ENCODE measurements at regions not wholly inside any gene's neighbourhood (a gene's known extent, or its start where the extent isn't known, plus 50 kb on each side); places are given as distances from the start of the nearest gene placed in this dataset.

DNA sequence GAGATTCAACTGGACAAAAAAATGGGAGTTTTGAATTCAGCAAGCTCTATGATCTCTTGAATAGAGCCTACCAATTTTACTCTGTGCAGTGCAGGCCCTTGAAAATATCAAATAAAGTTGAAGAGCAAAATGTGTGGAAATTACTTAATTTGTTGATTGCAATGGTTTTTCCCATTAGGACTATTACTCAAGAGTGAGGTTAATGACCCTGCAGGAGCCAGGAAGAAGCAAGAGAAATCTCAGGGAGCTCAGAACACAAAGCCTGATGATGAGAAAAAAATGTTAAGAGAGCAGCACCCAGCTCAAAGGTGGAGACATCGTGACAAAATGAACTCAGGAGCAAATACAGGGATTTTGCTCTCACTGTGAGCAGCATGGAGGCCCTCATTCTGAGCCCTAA is 337.6 kb upstream of the TRIB2 start:
- Histone ChIP-seq H3K4me1 (replicated peaks) (no peaks in the 10 kb centered on the region), H3K9me3 (replicated peaks) (no peaks in the 10 kb centered on the region), H3K27me3 (replicated peaks) (no peaks in the 10 kb centered on the region), H3K27ac (no peak overlapping the region), H3K36me3 (no peaks in the 10 kb centered on the region), H3K4me3 (no peak overlapping the region)
- DNase-seq (ENCODE audit: low read depth in 1 of 2, low spot score in 2 of 2) = no peak

DNA sequence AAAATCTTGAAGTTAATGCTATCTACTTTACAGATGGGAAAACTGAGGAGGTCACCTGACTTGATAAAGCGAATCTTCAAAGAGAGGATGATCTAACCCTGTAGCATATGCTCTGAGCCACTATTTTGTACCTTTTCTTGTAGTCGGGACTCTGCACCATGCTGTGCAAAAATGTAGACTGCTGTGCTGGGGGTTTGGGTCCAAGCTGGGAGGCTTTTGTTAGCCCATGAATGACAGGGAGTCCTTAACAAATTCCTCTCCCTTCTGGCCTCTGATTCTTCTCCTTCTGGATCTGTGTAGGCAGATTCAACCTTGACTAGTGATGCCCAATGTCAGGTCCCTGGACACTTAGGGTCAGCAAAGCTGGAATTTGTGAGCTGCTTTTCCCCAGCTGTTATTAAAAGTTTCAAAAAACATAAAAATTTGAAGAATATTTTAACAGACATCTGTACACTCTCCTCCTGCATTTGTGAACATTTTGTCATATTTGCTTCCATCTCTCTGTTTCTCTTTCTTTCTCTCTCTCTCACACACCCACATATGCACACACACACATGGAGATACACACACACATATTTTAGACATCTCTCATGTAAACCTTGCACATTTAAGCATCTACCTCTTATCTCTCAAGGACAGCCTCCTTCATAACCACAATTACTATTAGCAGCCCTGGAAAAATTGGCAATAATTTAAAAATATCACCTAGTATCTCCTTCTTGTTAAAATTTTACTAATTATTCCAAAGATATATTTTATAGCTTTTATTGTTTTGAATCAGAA is 335.0 kb upstream of the TRIB2 start:
- Histone ChIP-seq H3K4me1 (replicated peaks) (no peaks in the 10 kb centered on the region), H3K9me3 (replicated peaks) (no peaks in the 10 kb centered on the region), H3K27me3 (replicated peaks) (no peaks in the 10 kb centered on the region), H3K4me3 (no peak overlapping the region), H3K27ac (no peak overlapping the region), H3K36me3 (no peaks in the 10 kb centered on the region)
- DNase-seq (ENCODE audit: low read depth in 1 of 2, low spot score in 2 of 2) = no peak

DNA sequence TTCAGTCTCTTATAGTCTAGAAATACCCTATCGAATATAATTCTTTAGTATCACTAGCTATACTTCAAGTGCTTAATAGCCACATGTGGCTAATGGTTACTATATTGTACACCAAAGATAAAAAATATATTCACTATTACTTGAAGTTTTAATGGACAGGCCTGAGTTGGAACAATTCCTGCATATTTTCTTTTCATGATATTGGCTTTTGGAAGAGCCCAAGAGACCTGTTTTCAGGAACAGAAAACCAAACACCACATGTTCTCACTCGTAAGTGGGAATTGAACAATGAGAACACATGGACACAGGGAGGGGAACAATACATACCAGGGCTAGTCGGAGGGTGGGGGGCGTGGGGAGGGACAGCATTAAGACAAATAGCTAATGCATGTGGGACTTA is 334.4 kb upstream of the TRIB2 start:
- H3K27ac ChIP-seq = no peak overlapping the region

DNA sequence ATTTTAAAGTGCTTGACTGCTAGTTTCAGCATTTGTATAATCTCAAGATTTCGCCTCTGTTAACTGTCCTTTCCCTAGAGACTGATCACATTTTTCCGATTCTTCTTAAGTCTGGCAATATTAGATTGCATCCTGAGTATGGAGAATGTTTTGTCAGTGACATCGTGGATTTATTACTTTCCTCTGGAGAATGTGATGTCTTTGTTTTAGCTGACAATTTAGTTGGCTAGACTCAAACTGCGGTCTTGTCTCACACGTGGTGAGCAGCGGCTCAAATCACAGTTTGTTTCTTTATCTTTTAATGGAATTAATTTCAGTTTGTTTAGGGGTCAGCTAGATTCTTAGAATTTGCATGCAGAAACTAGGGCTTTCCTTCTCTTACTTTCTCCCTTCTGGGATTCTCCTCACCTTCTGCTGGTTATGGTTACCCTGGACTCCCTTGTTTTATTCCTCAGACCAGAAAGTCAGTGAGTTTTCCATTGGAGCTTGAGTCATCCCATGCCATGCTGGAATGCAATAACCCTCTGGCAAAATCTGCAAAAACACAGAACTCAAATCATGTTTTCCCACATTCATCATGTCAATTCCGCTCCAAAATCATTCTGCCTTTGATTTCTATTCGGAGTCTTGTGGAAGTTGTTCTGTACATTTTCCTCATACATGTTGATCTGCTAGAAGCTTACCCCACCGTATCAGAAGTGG is 327.2 kb upstream of the TRIB2 start:
- H3K36me3 ChIP-seq = no peaks in the 10 kb centered on the region
- H3K27ac ChIP-seq = no peak overlapping the region
- no peak for DNase-seq (ENCODE audit: low read depth in 1 of 2, low spot score in 2 of 2)
- no peak overlapping the region for H3K4me3 ChIP-seq
- H3K27me3 ChIP-seq (replicated peaks) = no peaks in the 10 kb centered on the region
- no peaks in the 10 kb centered on the region for H3K4me1 ChIP-seq (replicated peaks)
- no peaks in the 10 kb centered on the region for H3K9me3 ChIP-seq (replicated peaks)

More for the DNA sequence above, 334.4 kb upstream of the TRIB2 start:
- Histone ChIP-seq H3K4me3 (no peak overlapping the region), H3K36me3 (no peaks in the 10 kb centered on the region), H3K9me3 (replicated peaks) (no peaks in the 10 kb centered on the region), H3K27me3 (replicated peaks) (no peaks in the 10 kb centered on the region), H3K4me1 (replicated peaks) (no peaks in the 10 kb centered on the region)
- DNase-seq (ENCODE audit: low read depth in 1 of 2, low spot score in 2 of 2) = no peak

DNA sequence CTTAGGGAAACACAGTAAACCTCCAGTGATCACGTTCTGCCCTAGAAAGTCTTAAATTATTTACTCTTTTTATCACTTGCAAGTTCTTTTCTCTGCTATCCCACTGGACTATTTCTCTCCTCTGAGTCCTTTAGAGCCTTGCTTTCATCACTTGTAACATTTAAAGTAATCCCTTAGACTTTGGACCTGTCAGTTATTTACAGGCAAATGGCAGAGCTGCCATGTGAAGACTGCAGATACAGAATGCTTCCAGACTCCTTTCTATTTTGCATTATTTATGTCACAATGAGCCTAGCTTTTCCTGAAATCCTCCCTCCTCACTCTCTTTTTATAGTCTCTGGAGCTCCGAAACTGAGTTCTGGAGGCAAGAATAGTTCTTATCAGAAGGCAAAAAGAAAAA is 325.6 kb upstream of the TRIB2 start:
- DNase-seq (ENCODE audit: low read depth in 1 of 2, low spot score in 2 of 2) = no peak
- Histone ChIP-seq H3K4me3 (no peak overlapping the region), H3K36me3 (no peaks in the 10 kb centered on the region), H3K27me3 (replicated peaks) (no peaks in the 10 kb centered on the region), H3K27ac (no peak overlapping the region), H3K4me1 (replicated peaks) (no peaks in the 10 kb centered on the region), H3K9me3 (replicated peaks) (no peaks in the 10 kb centered on the region)

DNA sequence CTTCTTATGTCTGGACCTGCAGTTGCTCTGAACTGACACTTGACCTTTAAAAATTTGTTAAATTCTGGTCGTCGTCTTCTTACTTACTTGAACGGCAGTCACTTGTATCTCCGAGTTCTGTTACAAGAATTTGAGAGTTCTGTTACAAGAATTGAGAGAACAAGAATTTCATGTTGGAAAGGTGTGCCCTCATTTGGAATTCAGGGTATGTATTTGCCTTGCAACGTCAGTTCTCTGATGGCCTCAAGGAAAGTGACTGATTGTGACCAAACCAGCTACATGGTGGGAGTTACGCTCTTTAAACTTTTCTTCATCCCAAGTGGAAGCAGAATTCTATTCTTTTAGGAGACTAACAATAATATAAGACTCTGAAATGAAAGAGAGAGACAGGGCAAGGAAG is 320.0 kb upstream of the TRIB2 start:
- Histone ChIP-seq H3K4me3 (no peak overlapping the region), H3K27ac (no peak overlapping the region), H3K27me3 (replicated peaks) (no peaks in the 10 kb centered on the region), H3K4me1 (replicated peaks) (no peaks in the 10 kb centered on the region), H3K9me3 (replicated peaks) (no peaks in the 10 kb centered on the region), H3K36me3 (no peaks in the 10 kb centered on the region)
- no peak for DNase-seq (ENCODE audit: low read depth in 1 of 2, low spot score in 2 of 2)

DNA sequence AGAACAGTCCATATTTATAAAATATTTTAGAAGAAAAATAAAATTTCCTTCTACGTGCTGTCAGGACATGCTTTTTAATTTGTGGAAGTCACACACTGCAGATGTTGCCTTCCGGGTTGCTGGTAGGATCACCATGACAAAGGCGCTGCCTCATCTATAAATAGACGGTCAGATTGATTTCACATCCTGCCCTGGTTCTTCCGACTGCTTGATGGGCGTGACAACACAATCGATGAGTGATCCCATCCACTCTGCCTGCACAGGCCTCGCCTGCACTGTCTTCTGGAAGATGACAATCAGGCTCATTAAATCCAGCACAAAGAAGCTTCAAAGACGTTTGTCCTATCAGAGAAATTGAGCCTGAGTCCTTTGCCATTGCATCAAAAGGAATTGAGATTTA is 318.9 kb upstream of the TRIB2 start:
- Histone ChIP-seq H3K36me3 (no peaks in the 10 kb centered on the region), H3K27me3 (replicated peaks) (no peaks in the 10 kb centered on the region), H3K4me3 (no peak overlapping the region), H3K27ac (no peak overlapping the region), H3K9me3 (replicated peaks) (peaks cover 1% of the 10 kb centered on the region), H3K4me1 (replicated peaks) (no peaks in the 10 kb centered on the region)
- no peak for DNase-seq (ENCODE audit: low read depth in 1 of 2, low spot score in 2 of 2)

DNA sequence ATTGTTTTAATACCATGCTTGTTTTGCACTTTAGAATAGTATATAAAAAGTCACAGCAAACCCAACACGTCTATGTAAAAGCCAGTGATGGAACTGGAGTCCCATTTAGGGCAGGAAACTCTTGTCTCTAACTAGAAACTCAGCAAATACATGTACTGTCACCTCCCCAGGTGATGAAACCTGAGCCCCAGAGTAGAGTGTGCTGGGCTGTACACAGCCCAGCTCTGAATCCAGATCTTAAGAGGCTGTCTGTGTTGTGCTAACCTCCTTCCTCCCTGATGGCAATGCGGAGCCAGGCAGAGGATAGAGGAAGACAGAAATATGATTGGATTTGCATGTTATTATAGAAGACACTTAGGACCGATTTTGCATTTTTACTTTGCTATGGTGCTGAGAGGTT is 317.5 kb upstream of the TRIB2 start:
- H3K9me3 ChIP-seq (replicated peaks) = peaks cover 6% of the 10 kb centered on the region
- no peaks in the 10 kb centered on the region for H3K27me3 ChIP-seq (replicated peaks)
- H3K36me3 ChIP-seq = no peaks in the 10 kb centered on the region
- no peak for DNase-seq (ENCODE audit: low read depth in 1 of 2, low spot score in 2 of 2)
- H3K4me3 ChIP-seq = no peak overlapping the region
- H3K27ac ChIP-seq = no peak overlapping the region
- H3K4me1 ChIP-seq (replicated peaks) = no peaks in the 10 kb centered on the region

DNA sequence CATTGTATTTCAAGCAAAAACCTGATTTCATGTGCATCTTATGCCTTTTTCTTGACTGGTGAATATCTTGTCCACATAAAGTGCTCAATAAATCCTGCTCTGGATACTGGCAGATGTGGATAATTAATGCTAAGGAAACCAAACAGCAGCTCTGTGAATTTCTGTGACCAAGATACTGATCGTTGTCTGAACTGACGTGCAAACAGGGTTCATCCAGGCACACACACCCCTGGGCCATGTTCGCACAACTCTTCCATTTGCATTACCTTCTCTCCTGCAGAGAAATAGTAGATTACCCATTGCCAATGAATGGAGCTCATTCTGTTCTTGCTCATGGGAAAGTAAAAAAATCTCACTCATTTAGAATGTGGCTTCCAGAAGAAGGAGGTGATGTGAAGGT is 316.2 kb upstream of the TRIB2 start:
- no peaks in the 10 kb centered on the region for H3K27me3 ChIP-seq (replicated peaks)

DNA sequence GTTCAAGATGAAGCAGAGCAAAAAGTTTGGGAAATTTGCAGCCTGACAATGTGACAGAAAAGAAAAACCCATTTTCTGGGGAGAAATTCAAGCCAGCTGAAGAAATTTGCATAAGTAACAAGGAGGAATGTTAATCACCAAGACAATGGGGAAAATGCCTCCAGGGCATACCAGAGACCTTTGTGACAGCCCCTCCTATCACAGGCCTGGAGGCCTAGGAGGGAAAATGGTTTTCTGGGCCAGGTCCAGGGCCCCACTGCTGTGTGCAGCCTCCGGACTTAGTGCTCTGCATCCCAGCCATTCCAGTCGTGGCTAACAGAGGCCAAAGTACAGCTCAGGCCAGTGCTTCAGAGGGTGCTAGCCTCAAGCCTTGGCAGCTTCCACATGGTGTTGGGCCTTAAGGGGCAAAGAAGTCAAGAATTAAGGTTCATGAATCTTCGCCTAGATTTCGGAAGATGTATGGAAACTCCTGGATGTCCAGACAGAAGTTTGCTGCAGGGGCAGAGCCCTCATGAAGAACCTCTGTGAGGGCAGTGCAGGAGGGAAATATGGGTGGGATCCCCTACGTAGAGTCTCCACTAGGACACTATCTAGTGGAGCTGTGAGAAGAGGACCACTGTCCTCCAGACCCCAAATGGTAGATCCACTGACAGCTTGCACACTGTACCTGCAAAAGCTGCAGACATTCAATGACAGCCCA is 314.1 kb upstream of the TRIB2 start:
- no peak for DNase-seq (ENCODE audit: low read depth in 1 of 2, low spot score in 2 of 2)
- Histone ChIP-seq H3K27me3 (replicated peaks) (no peaks in the 10 kb centered on the region), H3K36me3 (no peaks in the 10 kb centered on the region), H3K4me1 (replicated peaks) (no peaks in the 10 kb centered on the region), H3K27ac (no peak overlapping the region), H3K9me3 (replicated peaks) (peaks cover 6% of the 10 kb centered on the region), H3K4me3 (no peak overlapping the region)

More for the DNA sequence above, 316.2 kb upstream of the TRIB2 start:
- H3K27ac ChIP-seq = no peak overlapping the region
- H3K36me3 ChIP-seq = no peaks in the 10 kb centered on the region
- peaks cover 6% of the 10 kb centered on the region for H3K9me3 ChIP-seq (replicated peaks)
- no peak overlapping the region for H3K4me3 ChIP-seq
- H3K4me1 ChIP-seq (replicated peaks) = no peaks in the 10 kb centered on the region
- DNase-seq (ENCODE audit: low read depth in 1 of 2, low spot score in 2 of 2) = no peak

DNA sequence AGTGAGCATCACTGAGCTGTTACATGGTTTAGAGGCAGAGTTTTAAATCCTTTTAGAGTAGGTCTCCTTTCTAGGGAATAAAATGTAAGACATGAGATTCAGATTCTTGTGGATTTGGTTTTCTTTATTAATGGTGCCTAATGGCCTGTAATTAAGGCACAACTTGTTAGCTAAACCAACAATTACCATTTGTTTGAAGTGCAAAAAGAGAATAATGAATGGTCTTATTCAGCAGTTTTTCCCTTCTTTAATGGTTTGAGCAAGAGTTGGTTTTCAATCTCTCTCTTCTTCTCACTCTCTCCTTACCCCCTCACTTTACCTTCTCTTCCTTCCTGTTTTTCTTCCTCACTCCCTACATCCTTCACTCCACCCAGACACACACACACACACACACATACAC is 312.2 kb upstream of the TRIB2 start:
- Histone ChIP-seq H3K4me1 (replicated peaks) (no peaks in the 10 kb centered on the region), H3K4me3 (no peak overlapping the region), H3K36me3 (no peaks in the 10 kb centered on the region), H3K9me3 (replicated peaks) (peaks cover 6% of the 10 kb centered on the region), H3K27ac (no peak overlapping the region), H3K27me3 (replicated peaks) (no peaks in the 10 kb centered on the region)
- no peak for DNase-seq (ENCODE audit: low read depth in 1 of 2, low spot score in 2 of 2)

DNA sequence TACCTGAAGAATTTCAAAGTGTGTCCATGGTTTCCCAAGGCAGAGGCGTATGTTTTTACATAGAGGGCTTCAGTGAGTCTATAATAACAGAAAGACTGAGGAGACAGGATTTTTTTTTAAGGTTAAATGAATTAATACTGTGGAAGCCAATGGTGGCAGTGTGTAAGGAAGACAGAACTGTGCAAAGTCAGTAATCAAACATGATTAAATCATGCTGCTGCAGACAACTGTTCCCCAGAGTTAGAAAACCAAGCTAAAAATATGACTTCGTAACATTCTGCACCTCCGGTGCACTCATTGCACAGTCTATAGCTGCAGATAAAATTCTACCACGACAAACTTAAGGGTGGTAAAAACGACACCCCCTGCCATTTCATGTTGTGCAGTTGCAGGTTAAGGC is 309.6 kb upstream of the TRIB2 start:
- H3K27ac ChIP-seq = no peak overlapping the region
- peaks cover 2% of the 10 kb centered on the region for H3K4me1 ChIP-seq (replicated peaks)
- H3K36me3 ChIP-seq = no peaks in the 10 kb centered on the region
- no peak overlapping the region for H3K4me3 ChIP-seq
- no peak for DNase-seq (ENCODE audit: low read depth in 1 of 2, low spot score in 2 of 2)
- H3K9me3 ChIP-seq (replicated peaks) = peaks cover 6% of the 10 kb centered on the region
- H3K27me3 ChIP-seq (replicated peaks) = no peaks in the 10 kb centered on the region

DNA sequence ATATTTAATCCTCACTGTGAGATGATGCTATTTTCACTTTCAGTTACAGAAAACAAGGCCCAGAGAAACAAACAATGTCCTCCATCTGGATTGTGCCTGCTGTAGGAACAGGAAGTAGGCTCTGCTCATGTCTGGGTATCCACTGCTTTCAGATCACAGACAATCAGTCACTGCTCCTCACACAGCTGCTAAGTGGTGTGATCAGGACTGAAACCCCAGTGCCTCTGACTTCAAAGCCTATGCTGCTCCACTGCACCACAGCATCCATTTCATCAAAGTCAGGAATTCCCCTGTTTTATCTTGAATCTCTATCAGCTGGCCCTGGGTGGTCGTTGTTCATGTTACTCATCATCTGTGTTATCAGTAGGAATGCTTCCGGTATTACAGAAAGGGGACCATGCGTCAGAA is 303.8 kb upstream of the TRIB2 start:
- DNase-seq (ENCODE audit: low read depth in 1 of 2, low spot score in 2 of 2) = peak; percentile 81 to 85
- no peaks in the 10 kb centered on the region for H3K9me3 ChIP-seq (replicated peaks)
- no peaks in the 10 kb centered on the region for H3K27me3 ChIP-seq (replicated peaks)
- H3K4me1 ChIP-seq (replicated peaks) = peaks cover 20% of the 10 kb centered on the region
- H3K27ac ChIP-seq = peak overlapping the region; percentile 55
- no peak overlapping the region for H3K4me3 ChIP-seq
- H3K36me3 ChIP-seq = no peaks in the 10 kb centered on the region

DNA sequence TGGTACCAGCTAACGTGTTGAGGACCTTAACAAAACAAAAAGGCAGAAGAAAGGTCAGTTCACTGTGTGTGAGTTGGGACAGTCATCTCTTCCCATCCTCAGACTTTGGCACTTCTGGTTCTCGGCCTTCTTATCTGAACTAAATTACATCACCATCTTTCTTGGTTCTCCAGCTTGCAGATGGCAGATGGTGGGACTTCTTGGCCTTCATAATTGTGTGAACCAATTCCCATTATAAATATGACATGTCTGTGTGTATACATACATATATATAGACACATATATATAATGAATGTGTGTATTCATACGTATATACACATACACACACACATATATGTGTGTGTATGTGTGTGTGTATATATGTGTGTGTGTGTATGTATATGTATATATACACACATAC is 301.2 kb upstream of the TRIB2 start:
- DNase-seq (ENCODE audit: low read depth in 1 of 2, low spot score in 2 of 2) = no peak
- Histone ChIP-seq H3K27ac (no peak overlapping the region), H3K36me3 (no peaks in the 10 kb centered on the region)

More for the DNA sequence above, 301.2 kb upstream of the TRIB2 start:
- no peak overlapping the region for H3K4me3 ChIP-seq
- H3K27me3 ChIP-seq (replicated peaks) = no peaks in the 10 kb centered on the region
- H3K9me3 ChIP-seq (replicated peaks) = no peaks in the 10 kb centered on the region
- H3K4me1 ChIP-seq (replicated peaks) = peaks cover 24% of the 10 kb centered on the region
